ENCODE measurements at regions not wholly inside any gene's neighbourhood (a gene's known extent, or its start where the extent isn't known, plus 50 kb on each side); places are given as distances from the start of the nearest gene placed in this dataset.

DNA sequence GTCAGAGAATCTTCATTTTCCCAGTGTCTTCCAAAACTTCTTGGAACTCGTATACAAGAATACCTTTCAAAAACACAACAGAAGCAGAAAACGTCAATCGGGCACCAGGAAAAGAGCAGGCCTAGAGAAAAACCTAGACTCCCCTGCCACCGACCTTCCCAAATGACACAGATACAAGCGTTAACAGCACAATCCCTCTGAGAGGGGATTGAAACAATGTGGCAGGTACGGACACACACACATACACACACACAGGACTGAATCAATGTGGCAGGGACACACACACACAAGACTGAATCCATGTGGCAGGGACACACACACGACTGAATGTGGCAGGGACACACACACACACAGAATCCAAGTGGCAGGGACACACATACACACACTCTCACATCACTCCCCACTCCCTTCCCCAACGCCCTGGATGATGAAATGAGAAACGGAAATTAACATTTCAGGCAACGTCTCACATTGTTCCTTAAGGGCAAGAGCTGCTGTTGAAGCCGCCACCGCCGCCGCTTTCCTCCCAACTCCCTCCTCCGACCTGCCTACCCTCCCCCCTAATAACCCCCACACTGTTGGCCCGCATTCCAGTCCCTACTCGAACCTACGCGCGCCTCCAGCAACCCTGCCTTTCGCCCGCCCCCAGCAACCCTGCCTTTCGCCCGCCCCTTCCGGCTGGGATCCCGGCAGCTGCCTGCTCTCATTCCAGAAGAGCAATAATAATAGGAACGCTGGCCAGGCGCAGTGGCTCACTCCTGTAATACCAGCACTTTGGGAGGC, 302.1 kb upstream of the HSFY2 start:
- 2% methylated on average over 28 of the region's 28 CpGs for WGBS
- Histone ChIP-seq H3K4me3 (ENCODE audit: low read length) (peak overlapping the region; percentile 98), H3K9me3 (ENCODE audit: control insufficient read depth, low read length) (no peaks in the 10 kb centered on the region), H3K27ac (ENCODE audit: low read length) (peak overlapping the region; percentile 86), H3K27me3 (ENCODE audit: control insufficient read depth, insufficient read depth) (no peaks in the 10 kb centered on the region), H3K4me1 (ENCODE audit: control insufficient read depth, insufficient read depth, low read length) (peaks cover 1% of the 10 kb centered on the region)
- intact Hi-C loops (cut with DNase I) = no loop called here
- ATAC-seq = peak in 1 of 2 donors; percentile 87
- peak in 1 of 3 donors; percentile 91 for DNase-seq

DNA sequence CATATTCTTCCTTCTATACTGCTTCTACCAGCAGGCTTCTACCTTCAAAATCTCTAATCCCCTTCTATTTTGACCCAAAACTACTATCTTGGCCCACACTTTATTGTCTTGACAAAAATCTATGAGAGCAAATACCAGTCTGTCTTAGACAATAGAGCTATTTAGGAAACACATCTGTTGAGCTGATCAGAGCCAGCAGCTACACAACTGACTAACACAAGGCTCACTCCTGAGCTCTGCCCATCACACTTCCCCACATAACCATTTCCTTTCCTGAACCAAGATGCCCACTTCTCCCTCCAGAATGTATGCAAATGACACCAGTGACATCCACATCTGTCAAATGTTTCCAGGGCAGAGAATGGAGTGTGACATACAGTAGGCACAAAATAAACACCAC, 293.9 kb upstream of the HSFY2 start:
- no peaks in the 10 kb centered on the region for H3K27me3 ChIP-seq (ENCODE audit: control insufficient read depth, insufficient read depth)
- no peaks in the 10 kb centered on the region for H3K4me1 ChIP-seq (ENCODE audit: control insufficient read depth, insufficient read depth, low read length)
- no peak overlapping the region for H3K27ac ChIP-seq (ENCODE audit: low read length)
- H3K4me3 ChIP-seq (ENCODE audit: low read length) = no peak overlapping the region
- no peak for DNase-seq
- no peaks in the 10 kb centered on the region for H3K9me3 ChIP-seq (ENCODE audit: control insufficient read depth, low read length)
- intact Hi-C loops (cut with DNase I) = no loop called here
- ATAC-seq = no peak

DNA sequence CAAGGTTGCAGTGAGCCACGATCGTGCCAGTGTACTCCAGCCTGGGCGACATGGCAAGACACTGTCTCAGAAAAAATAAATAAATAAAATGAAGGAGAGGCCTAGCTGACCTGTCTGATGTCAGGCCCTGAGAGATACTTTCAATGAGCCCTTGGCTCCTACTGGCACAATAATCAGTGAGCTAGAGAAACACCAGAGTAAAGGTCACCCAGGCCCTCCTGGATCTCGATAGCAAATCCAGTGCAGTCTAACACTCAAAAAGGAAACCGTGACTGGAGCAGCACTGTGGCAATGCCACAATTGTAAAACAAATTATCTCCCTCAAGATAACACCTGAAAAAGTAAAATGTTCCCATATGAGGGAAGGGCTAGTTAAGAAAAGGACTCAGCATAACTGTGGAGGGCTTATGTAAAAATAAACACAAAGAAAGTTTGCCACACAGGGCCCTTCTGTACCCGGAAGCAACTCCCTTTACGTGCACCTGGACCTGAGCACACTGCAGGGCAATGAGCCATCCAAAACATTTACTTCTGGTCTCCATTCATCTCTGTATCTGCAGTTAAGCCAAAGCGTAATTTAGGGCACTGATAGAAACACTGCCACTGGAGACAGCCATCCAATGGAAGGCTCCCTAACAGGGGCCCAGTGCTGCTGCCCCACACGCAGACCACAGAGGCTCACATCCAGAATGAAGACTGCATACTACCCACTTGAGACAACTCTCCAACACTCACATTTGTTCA, 293.1 kb upstream of the HSFY2 start:
- H3K9me3 ChIP-seq (ENCODE audit: control insufficient read depth, low read length) = no peaks in the 10 kb centered on the region
- WGBS = 64% methylated on average over 9 of the region's 9 CpGs
- peak overlapping the region; percentile 83 for H3K27ac ChIP-seq (ENCODE audit: low read length)
- peak in 1 of 2 donors; percentile 63 for ATAC-seq
- no peak for DNase-seq
- no peaks in the 10 kb centered on the region for H3K4me1 ChIP-seq (ENCODE audit: control insufficient read depth, insufficient read depth, low read length)
- no peaks in the 10 kb centered on the region for H3K27me3 ChIP-seq (ENCODE audit: control insufficient read depth, insufficient read depth)
- H3K4me3 ChIP-seq (ENCODE audit: low read length) = no peak overlapping the region
- intact Hi-C loops (cut with DNase I) = no loop called here

DNA sequence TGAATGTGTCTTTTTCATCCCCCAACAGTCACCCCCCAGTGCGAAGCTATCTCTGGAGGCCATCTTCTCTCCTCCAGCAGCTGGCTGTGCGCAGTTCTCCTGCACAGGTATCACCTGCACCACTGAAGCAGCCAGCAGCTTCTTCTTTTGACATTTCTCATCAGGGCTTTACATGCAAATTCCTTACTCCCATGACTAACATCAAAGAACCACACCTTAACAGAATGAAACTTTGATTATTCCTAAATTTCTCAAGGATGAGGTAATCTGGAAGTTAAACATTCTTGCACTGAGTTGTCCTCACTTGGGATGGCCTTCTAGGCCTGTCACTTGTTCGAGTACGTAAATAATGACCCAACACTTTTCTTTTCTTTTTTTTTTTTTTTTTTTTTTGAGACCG, 291.6 kb upstream of the HSFY2 start:
- Histone ChIP-seq H3K4me3 (ENCODE audit: low read length) (no peak overlapping the region), H3K27ac (ENCODE audit: low read length) (no peak overlapping the region), H3K27me3 (ENCODE audit: control insufficient read depth, insufficient read depth) (no peaks in the 10 kb centered on the region), H3K4me1 (ENCODE audit: control insufficient read depth, insufficient read depth, low read length) (no peaks in the 10 kb centered on the region), H3K9me3 (ENCODE audit: control insufficient read depth, low read length) (no peaks in the 10 kb centered on the region)
- ATAC-seq = no peak
- WGBS = 85% methylated on average over 5 of the region's 5 CpGs
- no peak for DNase-seq
- intact Hi-C loops (cut with DNase I) = no loop called here

DNA sequence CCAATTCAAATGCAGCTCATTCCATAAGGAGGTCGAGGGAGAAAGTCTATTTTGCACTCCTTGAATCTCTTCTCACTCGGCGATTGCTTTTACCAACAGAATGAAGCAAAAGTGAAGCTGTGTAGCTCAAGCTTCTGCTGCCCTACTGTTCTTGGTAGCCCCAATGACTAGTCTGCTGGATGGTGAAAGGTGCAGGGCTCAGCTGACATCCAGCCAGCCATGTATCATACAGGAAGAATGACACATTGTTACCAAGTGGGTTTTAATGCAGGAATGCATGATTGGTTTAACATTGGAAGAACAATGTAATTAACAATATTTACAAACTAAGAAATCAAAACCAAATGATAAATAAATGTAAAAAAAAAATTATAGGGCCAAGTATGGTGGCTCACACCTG, 286.2 kb upstream of the HSFY2 start:
- H3K27ac ChIP-seq (ENCODE audit: low read length) = peak overlapping the region; percentile 42
- ATAC-seq (no peak), DNase-seq (no peak)
- H3K9me3 ChIP-seq (ENCODE audit: control insufficient read depth, low read length) = no peaks in the 10 kb centered on the region
- no peaks in the 10 kb centered on the region for H3K4me1 ChIP-seq (ENCODE audit: control insufficient read depth, insufficient read depth, low read length)
- 77% methylated on average over 3 of the region's 3 CpGs for WGBS
- no peak overlapping the region for H3K4me3 ChIP-seq (ENCODE audit: low read length)
- H3K27me3 ChIP-seq (ENCODE audit: control insufficient read depth, insufficient read depth) = no peaks in the 10 kb centered on the region
- intact Hi-C loops (cut with DNase I) = no loop called here

DNA sequence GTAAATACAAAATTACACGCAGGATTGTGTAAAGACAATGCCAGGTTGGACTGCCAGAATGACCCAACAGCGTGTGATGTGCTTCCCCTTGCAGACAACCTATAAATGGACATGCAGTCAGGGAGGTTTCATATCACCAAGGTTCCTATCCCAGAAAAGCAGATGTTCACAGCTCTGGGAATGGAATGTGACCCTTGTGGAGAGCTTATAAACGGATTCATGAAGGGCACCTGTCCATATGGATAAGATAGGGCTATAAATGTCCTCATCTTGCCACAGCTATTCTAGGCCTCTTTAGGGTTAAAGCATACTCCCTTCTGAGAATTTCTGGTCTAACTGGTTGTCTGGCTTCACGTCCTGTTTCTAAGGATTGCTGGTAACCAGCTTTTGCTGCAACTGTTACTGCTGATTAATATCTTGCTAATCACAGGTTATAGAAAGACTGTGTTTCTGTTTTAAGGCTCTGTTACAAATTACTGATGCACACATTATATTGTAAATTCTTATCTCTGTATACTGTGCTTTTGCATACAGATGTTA, 285.4 kb upstream of the HSFY2 start:
- no peak for DNase-seq
- WGBS = 52% methylated on average over 4 of the region's 4 CpGs
- Histone ChIP-seq H3K4me3 (ENCODE audit: low read length) (no peak overlapping the region), H3K27ac (ENCODE audit: low read length) (peak overlapping the region; percentile 27), H3K27me3 (ENCODE audit: control insufficient read depth, insufficient read depth) (no peaks in the 10 kb centered on the region), H3K4me1 (ENCODE audit: control insufficient read depth, insufficient read depth, low read length) (no peaks in the 10 kb centered on the region), H3K9me3 (ENCODE audit: control insufficient read depth, low read length) (no peaks in the 10 kb centered on the region)
- intact Hi-C loops (cut with DNase I) = no loop called here
- no peak for ATAC-seq

DNA sequence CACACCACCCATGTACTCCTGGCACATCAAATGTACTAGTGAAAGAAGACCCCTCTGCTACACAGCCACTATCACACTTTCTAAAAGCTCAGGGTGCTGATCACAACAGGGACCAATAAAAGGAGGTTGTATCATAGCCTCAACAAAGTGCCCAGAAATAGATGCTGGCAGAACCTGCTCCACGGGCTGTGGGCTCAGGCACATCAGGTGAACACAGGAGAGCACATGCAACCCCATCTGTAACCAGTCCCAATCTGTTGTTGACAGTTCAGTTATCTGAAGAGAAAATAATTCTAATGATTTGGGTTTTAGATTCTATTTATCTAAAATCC, 282.6 kb upstream of the HSFY2 start:
- peak in 1 of 2 donors; percentile 56 for ATAC-seq

DNA sequence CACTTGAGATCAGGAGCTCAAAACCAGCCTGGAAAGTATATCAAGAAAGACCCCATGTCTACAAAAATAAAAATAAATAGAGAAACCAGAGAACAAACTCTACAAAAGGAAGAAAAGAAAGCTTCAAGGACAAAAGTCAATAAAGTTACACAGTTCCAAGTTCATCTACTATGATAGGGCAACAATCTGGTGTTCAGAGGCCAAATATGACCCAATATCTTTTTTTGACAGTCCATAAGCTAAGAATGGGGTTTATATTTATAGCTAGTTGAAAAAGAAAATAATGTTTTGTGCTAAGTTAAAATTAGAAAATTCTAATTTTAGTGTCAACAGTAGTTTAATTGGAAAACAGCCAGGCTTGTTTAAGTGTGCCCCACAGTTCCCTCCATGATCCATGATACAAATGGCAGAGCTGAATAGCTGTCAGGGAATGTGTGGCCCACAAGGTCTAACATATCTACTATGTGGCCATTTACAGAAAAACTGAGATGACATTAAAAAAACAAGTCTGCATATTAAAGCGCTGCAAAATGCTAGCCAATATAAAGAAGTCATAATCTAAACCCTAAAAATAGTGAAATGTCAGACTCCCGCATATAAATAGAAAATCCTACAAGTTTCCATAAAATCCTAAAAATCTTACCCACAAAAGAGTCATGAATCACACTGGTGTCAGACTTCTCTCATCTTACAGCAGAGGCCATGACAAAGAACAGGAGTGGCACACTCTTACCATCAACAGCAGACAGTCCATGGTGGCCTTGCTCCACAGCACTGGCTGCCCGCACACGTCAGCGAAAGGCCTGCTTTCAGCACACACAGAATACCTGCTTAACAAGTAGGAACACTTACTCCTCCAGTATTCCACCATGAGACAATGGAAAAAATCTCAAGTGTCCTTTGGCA, 281.9 kb upstream of the HSFY2 start:
- ATAC-seq (peak in 1 of 2 donors; percentile 69), DNase-seq (no peak)
- Histone ChIP-seq H3K27ac (ENCODE audit: low read length) (peak overlapping the region; percentile 72), H3K9me3 (ENCODE audit: control insufficient read depth, low read length) (no peaks in the 10 kb centered on the region), H3K4me3 (ENCODE audit: low read length) (no peak overlapping the region), H3K27me3 (ENCODE audit: control insufficient read depth, insufficient read depth) (no peaks in the 10 kb centered on the region), H3K4me1 (ENCODE audit: control insufficient read depth, insufficient read depth, low read length) (peaks cover 1% of the 10 kb centered on the region)
- intact Hi-C loops (cut with DNase I) = no loop called here
- 74% methylated on average over 5 of the region's 5 CpGs for WGBS

More for the DNA sequence above, 282.6 kb upstream of the HSFY2 start:
- WGBS = 50% methylated on average over 1 of the region's 1 CpG
- DNase-seq = no peak
- intact Hi-C loops (cut with DNase I) = no loop called here
- no peak overlapping the region for H3K27ac ChIP-seq (ENCODE audit: low read length)
- H3K4me1 ChIP-seq (ENCODE audit: control insufficient read depth, insufficient read depth, low read length) = peaks cover 1% of the 10 kb centered on the region
- no peaks in the 10 kb centered on the region for H3K9me3 ChIP-seq (ENCODE audit: control insufficient read depth, low read length)
- no peak overlapping the region for H3K4me3 ChIP-seq (ENCODE audit: low read length)
- H3K27me3 ChIP-seq (ENCODE audit: control insufficient read depth, insufficient read depth) = no peaks in the 10 kb centered on the region

DNA sequence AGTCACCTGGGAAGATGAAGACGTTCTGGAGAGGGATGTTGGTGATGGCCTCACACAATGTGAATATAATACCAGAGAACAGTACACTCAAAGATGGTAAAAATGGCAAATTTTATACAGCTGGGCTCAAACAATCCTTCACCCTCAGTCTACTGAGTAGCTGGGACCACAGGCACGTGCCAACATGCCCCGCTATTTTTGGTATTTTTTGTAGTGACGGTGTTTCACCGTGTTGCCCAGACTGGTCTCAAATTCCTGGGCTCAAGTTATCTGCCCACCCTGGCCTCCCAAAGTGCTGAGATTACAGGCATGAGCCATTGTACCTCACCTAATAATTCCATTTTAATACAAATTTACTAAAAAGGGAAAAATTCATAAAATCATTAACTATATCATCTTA, 280.3 kb upstream of the HSFY2 start:
- DNase-seq = no peak
- no peaks in the 10 kb centered on the region for H3K27me3 ChIP-seq (ENCODE audit: control insufficient read depth, insufficient read depth)
- ATAC-seq = no peak
- WGBS = 62% methylated on average over 5 of the region's 5 CpGs
- no peak overlapping the region for H3K27ac ChIP-seq (ENCODE audit: low read length)
- peaks cover 1% of the 10 kb centered on the region for H3K4me1 ChIP-seq (ENCODE audit: control insufficient read depth, insufficient read depth, low read length)
- H3K4me3 ChIP-seq (ENCODE audit: low read length) = no peak overlapping the region
- no peaks in the 10 kb centered on the region for H3K9me3 ChIP-seq (ENCODE audit: control insufficient read depth, low read length)
- intact Hi-C loops (cut with DNase I) = no loop called here

DNA sequence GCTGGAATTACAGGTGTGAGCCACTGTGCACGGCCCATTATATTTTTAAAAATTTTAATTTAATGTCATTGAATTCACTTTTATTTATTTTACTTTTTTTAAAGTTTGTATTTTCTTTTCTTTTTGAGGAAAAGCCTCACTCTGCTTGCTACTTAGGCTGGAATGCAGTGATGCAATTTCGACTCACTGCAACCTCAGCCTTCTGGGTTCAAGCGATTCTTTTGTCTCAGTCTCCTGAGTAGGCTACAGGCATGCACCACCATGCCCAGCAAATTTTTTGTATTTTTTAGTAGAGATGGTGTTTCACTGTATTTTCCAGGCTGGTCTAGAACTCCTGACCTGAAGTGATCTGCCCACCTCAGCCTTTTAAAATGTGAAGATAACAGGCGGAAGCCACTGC, 277.5 kb upstream of the HSFY2 start:
- H3K4me3 ChIP-seq (ENCODE audit: low read length) = no peak overlapping the region
- intact Hi-C loops (cut with DNase I) = no loop called here
- H3K27me3 ChIP-seq (ENCODE audit: control insufficient read depth, insufficient read depth) = no peaks in the 10 kb centered on the region
- peaks cover 3% of the 10 kb centered on the region for H3K4me1 ChIP-seq (ENCODE audit: control insufficient read depth, insufficient read depth, low read length)
- ATAC-seq (no peak), DNase-seq (no peak)
- no peaks in the 10 kb centered on the region for H3K9me3 ChIP-seq (ENCODE audit: control insufficient read depth, low read length)
- H3K27ac ChIP-seq (ENCODE audit: low read length) = no peak overlapping the region
- WGBS = 90% methylated on average over 4 of the region's 4 CpGs

Measured in right cardiac atrium (tissue), 5 donors.